Activated CD4-positive, alpha-beta T cell treated with anti-CD3 and anti-CD28 coated beads, Interleukin-2, amount 50 U/mL, for 16 hours (primary cell): ENCODE measurements at regions not wholly inside any gene's neighbourhood (a gene's known extent, or its start where the extent isn't known, plus 50 kb on each side); places are given as distances from the start of the nearest gene placed in this dataset.

Source experiments
- DNase-seq: peaks from one replicate; pipeline ENCODE4 v3.0.0-alpha.2; 2020

DNA sequence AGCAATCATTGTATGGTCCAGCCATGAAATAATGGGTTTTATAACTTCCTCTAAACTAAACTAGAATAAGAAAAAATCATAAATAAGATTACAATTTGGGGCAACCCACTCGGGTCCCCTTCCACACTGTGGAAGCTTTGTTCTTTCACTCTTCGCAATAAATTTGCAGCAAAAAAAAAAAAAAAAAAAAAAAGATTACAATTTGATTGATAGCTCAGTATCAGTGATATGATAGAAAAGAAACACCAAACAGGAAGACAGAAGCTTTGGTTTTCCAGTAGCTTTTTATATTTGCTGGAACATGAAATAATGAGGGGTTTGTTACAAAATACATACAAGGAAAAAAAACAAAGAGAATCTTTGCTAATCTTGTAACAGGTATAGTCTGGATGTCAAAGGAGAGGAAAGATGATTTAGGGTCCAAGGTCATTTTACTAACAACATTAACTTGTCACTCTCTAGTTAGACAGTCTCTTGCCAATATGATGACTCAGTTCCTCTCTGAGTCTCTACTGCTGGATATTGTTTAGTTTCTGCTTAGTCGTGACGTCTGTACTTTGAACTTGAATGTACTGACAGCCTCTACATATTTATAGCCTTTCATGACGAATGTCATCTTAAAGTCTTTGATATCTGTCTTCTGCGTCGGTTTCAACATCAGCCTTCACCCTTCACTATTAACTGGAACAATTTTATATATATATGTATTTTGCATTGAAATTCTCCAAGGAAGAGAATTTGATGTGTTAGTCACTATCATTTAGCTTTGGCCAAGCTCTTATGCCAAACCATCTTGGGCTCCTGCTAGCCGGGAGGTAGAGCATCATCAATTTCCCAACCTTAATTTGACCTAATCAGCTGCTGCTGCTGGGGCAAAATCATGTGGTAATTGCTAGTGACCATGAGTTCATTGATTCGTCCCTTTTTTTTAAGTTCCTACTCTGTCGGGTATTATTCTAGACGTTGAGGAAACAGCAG is 213.1 kb upstream of the STXBP5 start:
- no peak for DNase-seq

DNA sequence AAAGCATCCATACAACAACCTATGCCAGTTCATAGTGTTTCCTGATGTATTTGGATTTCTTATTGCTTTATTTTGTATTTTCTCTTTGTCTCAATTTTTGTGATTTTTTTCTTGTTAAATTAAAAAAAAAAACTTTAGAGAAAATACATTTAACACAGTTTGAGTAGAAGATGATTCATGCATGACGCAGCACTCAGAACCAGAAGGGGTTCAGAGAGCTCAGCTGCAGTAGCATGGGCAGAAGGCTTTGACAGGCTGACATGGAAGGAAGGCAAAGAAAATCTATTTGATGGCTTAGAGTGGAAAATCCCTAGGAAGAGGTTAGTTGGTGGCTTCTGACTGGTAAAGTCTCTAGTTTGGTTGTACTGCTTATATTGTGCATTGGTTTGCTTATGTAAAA is 207.2 kb upstream of the STXBP5 start:
- no peak for DNase-seq

DNA sequence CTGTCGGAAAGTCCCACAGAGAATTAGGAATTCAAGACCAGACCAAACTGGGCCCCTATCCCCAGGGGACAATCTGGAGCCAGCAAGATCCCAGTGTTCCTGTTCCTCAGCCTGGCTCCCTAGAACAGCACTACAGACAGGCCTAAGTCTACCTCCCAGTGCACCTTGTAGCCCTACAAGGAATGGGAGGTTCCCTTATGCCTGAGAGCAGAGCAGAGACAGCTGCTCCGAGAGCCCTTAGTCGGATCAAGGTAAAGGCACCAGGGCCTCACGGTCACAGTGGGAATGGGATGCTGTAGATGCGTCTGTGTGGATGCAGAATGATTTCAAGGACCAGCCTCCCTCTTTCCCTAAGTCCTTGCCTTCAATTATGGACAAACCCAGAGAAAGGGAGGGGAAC is 204.5 kb upstream of the STXBP5 start:
- no peak for DNase-seq

DNA sequence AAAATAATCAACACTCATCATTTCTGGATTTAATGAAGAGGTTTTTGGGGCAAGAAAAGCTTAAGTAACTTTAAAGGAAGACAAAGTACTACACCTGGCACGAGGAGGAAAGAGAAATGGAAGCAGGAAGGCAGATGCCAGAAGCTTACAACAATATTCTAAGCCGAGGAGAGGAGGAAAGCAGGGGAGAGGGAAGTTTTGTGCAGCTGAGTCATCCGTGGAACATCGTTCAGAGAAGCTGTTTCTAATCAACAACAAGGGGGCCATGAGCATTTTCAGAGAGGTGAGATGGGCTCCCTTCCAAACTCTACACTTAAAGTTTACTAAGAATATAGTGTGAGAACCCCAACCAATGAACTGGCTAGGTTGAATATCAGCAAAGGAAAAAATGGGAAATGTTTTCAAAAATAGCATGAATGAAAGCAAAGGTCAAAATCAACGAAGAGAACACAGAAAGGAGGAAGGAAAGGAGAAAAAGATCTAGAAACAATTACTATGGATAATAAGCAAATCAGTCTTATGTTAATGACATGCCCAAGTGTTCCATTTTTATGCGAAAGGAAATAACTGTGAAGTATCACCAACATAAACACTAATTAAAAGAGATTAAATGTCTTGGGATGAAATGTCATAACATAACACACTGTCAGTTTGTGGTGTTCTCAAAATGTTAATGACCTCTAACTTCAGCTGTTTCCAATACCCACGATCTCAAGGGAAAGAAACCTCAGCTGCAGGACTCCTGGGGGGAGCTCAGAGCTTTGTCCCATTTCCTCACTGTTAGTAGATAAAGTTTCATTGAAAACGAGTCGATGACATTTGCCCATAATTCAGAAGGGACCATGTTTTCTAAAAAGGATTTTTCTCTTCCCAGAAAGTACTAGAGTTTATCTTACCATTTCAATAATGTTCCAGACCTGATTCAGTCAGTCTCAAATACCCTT is 203.4 kb upstream of the STXBP5 start:
- no peak for DNase-seq

DNA sequence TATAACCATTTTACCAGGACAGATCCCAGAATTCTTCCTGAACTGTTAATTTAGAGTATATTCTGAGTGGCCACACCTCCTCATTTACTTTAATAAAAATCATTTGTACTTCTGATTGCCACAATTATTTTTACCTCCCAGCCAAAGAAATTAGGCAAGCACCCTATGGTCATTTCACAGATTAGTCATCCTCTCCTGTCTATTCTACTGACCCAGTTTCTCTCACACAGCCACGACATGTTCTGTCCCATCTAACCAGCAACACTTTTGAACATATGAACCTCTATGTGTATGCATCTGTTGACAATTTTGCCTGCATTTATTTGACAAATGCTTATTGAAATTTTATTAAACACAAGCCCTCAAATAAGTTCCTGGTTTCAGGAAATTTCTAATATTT is 202.6 kb upstream of the STXBP5 start:
- DNase-seq, result no peak

DNA sequence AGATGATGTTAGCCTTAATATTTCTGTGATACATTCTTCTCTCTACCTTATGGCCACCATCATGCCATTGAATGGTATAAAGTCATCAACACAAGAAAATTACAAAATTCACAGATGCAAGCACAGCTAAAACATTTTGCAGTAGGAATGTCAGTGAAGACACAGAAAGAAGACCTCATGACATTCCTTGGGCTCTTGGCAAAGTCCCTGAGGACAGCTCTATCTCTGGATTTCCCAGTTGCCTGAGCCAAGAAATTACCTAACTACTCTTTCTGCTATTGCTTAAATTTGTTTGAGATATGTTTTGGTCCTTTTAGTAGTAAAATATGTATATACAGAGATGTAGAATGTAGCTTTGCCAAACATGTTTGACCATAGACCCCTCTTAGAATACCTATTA is 201.0 kb upstream of the STXBP5 start:
- DNase-seq, result no peak

DNA sequence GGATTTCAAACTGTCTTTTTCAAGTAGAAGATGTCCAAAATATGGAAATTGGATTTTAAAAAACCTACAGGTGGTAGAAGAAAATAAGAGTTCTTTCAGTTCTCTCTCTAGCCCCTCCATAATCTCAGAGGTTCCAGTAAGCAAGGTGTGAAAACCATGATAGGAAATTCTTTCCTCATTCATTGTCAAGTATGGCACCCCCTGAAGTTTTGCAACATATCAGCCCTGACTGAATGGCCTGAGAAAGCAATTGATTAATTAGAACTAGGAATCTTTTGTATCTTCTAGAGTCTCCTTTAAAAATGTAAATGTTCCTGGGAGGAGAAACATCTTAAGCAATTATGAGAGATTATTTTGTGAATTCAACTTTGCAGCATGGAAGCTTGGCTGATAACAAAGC is 198.7 kb upstream of the STXBP5 start:
- DNase-seq, result no peak

DNA sequence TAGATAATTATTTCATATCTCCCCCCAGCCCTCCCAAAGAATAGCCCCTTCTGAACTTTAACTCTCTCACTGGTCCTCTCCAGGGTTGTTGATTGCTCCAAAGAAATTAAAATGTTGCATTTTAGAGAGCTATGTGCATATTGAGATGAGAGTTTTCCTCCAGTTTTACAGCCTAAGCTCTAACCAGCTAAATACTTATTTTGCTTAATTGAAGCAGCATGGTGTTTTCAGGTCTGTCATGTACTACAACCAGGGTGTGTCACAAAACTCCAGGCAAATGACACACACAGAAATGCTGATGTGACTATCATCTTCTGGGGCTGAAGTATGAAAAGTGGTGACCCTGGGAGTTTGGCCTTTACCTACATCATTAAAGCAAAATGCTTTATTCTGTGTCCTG is 196.8 kb upstream of the STXBP5 start:
- no peak for DNase-seq

DNA sequence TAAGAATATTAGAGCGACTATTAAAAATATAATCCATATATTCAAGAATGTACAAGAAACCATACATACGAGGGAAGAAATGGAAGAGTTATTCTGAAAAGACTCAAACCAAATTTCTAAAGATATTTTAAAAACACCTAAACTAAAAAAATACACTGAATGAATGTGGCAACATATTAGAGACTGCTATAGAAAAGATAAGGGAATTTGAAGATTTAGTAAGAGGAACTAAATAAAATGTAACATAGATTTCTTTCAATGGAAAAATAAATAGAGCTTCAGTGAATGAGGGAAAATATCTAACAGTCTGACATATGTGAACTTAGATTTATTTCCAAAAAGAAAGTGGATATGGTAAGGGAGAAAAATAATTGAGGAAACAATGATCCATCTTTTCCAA is 194.9 kb upstream of the STXBP5 start:
- DNase-seq, result no peak

DNA sequence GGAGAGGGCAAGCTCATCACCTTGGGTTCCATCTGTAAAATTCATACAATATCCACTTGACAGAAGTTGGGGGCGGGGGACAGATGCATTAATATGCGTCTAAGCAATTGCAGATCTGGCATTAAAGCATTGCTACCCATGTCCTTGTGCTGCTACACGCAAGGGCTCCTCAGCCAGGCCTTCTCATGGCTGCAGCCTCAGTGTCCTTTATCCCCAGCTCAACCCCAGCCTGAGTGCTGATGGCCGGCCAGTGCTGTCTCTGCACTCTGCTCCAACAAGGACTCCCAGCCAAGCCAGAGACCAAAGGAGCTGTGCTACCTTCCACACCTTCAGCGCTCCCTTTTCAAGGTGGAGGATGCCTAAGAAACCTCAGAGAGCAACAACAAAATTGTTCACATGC is 188.5 kb upstream of the STXBP5 start:
- no peak for DNase-seq

DNA sequence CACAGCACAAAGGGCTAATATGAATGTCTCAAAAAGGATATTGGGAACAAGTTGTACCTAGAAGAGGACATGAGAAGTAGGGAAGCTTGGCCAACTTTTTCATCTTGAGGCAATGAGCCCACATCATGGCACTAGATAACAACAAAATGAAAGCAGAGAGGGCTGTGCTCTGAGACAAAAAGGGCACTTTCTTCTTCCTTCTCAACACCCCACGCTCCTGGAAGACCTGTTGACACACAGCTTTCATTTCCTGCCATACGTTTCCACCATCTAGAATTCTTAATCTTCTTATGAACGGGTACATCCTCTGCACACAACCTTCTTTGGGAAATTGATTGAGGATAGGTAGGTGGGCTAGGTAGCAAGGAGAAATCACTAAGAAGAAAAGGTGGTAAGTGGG is 187.8 kb upstream of the STXBP5 start:
- no peak for DNase-seq

DNA sequence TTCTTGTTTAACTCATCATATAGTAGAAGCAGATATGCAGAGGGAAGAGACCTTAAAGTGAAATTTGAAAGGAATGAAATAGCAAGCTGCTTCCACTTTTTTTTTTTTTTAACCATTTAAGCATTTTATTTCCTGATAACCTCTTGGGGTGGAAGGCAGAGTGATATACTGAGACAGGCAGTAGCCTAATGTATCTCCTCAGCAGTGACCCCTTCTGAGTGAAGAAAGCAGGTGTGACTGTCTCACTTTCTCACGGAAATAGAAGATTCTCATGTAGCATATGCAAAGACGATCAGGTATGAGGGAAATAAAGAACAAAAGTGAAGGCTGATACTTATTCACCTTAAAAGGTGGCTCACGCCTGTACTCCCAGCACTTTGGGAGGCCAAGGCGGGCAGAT is 187.1 kb upstream of the STXBP5 start:
- DNase-seq, result no peak

DNA sequence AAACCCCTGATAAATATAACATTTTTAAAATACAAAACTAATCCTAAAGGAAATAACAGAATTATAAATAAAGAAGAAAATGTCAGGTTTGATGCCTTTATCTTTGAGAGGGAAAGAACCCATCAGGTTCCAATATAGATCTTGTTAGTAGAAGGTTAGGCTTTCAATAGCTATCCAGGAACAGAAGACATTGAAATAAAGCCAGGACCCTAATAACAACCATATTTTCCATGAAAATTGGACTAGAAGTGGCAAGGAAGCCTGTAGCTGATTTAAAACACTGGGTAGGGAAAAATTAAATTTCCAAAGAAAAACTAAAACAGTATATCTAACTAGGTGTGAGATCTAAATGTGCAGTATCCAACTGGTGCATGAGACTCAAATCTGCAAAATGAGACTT is 185.2 kb upstream of the STXBP5 start:
- no peak for DNase-seq

DNA sequence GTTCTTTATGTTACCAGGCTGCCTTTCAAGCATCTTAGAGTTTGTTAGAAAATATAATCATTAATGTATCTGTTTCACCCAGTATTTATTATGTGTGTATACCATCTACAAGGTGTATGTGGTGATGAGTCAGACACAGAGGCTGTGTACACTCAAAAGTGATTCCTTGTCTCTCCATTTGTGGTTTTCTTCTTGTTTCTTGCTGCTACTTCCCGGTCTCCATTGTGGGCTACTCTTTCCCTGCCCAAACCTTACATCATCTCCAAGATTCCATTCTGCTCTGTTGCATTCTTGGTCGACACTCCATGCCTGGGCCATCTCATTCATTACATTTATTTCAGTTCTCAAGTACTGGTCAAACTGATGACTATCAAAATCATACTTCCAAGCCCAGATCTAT is 182.2 kb upstream of the STXBP5 start:
- no peak for DNase-seq

DNA sequence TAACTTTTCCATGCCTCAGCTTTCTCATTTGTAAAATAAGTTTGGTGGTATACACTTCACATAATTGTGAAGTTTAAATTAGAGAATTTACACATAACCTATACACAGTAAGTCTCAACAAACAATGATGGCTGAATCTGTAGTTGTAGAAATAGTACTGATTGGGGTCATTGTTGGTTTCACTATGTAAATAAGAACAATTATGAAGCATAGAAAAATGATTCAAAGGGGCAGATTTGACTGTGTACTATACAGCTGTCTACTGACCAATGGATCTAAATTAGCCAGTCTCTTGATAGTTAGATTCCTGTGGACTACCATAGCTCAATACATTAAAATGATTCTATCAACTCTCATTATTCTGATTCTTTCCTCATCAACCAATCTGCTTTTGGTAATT is 181.1 kb upstream of the STXBP5 start:
- DNase-seq, result no peak

DNA sequence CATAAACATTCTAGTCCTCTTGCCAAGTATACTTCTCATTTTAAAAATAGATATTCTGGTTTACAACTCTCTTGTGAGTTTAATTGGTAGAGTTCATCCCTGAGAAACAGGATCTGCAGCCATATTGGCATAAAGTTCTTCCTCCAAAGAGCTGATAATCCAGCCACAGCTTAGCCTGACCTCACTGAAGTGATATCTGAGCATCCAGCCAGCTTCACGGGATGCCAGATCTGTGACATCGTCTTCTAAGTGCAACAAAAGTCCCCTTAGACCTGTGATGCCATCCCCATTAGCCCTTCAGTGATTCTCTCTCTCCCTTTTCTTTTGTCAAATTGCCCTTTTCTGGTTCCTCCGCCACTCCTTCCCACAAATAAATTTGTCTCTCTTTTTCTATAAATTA is 180.6 kb upstream of the STXBP5 start:
- no peak for DNase-seq

DNA sequence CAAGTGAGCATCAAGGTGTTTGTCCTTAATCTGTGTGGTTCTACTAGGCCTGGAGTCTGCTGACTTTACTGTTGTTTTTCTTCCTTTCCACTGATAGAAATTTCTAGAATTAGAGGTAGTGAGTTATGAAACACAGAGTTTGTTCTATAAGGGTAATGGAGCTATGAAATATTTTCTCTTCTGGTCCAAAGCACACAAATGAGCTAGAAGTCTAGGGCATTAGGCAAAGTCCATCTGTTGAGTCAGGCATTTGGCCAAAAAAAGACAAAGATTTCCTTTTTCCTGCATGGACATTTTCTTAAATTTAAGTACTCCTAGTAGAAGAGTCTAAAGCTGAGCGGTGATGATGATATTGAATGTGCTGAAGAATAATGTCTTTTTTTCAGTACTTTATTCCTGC is 174.3 kb upstream of the STXBP5 start:
- no peak for DNase-seq

DNA sequence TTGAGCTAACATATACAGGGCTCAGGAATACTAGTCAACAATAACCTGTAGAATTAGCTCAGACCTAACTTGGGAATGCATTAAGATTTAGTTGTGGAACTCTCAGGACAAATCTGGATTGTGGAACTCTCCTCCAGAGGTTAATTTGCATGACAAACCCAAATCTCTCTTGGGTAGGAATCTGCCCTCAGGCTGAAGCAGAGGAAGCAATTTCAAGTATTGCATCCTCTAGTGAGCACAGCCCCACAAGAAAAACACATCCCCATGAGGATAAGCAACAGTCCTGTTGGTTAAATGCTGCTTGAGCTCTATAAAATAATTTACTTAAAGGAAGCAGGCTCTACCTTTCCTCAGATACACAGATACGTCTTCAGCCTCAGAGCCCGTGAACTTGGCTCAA is 170.9 kb upstream of the STXBP5 start:
- DNase-seq, result no peak

DNA sequence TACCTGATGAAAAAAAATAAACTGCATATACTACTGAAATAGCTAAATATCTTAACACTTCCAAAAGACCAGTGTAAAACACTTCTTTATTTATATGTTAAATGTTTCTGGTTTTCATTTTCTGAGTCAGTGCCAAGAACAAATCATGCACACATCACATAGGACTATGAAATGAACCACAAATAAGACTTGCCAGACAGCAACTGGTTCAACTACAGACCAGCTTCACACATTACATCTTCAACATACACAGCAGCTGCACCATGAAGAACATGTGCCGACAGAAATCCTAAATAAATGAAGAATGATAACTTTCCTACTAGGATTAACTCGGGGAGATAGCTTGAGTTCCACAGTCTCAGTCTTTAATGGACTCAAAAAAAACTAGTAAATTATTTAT is 168.3 kb upstream of the STXBP5 start:
- no peak for DNase-seq

DNA sequence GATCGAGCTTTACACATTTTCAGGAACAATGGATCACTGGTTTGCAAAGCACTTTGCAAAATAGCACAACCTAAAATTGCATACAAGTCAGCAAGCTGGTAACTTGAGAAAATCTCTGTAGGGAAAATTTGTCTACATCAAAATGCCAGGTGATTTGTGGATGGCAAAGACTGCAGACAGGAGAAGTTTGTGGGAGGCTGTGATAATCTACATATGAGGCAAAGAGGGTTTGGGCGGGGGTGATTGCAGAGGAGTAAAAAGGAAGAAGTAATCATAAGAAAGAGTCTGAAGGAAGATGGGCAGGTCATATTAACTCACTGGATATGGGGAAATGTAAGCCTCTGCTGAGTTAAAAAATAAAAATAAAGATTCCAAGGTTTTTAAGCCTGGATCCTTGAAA is 166.3 kb upstream of the STXBP5 start:
- no peak for DNase-seq

DNA sequence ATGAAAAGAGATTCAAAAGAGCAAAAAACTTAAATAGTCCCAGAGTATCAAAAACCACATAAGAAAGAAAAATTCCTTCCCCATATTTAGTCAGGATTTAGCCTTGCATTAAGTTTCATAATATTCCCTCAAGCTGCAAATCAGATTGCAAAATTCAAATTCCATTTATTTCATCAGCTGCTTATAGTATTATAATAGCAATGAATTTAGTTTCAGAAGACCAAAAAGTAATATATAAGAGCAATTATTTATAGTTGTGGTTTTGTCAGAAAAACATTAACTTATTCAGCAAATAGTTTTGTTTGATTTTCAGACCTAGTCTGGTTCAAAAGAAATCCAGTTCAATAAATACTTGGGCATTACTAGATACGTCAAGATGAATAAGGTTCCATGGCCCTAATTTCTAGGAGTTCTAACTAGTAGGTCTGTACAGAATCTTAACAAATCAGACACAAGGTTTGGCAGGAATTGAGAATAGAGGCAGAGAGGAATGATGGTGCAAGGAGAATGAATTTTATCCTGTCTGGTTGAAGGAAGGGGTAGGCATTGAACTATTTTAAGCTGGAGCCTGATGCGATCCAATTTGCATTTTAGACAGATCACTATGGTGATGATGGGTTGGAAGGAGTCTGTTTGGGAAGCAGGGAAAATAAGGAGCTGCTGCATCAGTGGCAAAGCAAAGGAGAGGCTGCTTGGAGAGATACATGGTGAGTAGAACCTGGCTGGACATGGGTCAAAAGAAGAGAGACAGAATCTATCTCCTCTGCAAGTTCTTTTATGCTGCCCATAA is 163.9 kb upstream of the STXBP5 start:
- no peak for DNase-seq

DNA sequence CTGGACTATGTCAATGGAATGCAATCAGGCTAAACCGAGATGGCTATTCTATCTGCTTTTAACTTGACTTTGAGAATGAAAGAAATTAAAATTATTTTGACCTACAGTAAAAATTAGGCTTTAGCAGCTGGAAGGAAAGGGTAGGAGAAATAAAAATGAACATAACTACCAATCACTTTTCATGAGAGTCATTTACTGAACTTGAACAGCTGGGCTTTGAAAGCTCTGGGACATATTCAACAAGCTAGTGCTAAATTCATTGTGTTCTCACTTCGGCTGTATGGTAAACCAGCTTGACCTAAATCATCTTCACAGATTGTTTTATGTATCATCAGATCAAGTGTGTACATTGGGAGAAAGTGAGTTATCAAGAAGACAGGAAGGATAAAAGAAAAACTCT is 161.5 kb upstream of the STXBP5 start:
- DNase-seq, result no peak

DNA sequence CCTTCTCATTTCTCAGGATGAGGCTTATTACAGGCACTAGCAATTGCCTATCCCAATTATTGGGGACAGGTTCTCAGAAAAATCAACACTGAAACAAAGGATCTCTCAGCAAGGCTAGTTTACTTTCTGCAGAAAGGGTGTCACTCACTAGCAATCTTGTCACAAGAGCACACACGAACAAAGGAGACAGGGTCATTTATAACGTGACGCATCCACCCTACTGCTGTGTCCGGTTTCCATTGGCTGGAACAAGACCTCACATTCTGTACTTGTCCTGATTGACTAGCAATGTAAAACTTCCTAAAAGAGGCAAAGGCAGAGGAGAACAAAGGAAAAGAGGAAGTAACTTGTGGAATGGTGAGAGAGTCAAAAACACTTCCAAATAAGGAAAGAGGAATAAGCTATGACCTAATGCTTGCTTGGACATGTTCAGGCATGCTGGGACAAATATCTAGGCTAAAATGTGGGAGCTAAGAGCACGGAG is 160.2 kb upstream of the STXBP5 start:
- DNase-seq, result no peak
